Osteoblast (primary cell): ENCODE measurements at regions not wholly inside any gene's neighbourhood (a gene's known extent, or its start where the extent isn't known, plus 50 kb on each side); places are given as distances from the start of the nearest gene placed in this dataset.

ENCODE experiments used
- DNase-seq: peaks from one replicate; pipeline ENCODE4 v3.0.0; 2011; ENCODE audit warnings: low spot score, mixed read lengths; ENCODE audit not compliant: insufficient read length; ENCODE audit errors: missing footprints
- H2AFZ ChIP-seq: 2 replicates; pipeline ENCODE4 v1.6.0; 2011; ENCODE audit warnings: mild to moderate bottlenecking, low read length
- H3K27ac ChIP-seq: 2 replicates; pipeline ENCODE4 v1.5.1; 2011; ENCODE audit warnings: mild to moderate bottlenecking, low read depth, low read length, moderate library complexity
- H3K27me3 ChIP-seq: 2 replicates; pipeline ENCODE4 v1.6.0; 2012; ENCODE audit warnings: mild to moderate bottlenecking, control low read depth, inconsistent platforms, low read length, moderate library complexity; ENCODE audit not compliant: insufficient read depth
- H3K36me3 ChIP-seq: 2 replicates; pipeline ENCODE4 v1.5.1; 2011; ENCODE audit warnings: mild to moderate bottlenecking, low read length, control low read depth, moderate library complexity; ENCODE audit not compliant: insufficient read depth
- H3K4me1 ChIP-seq: 2 replicates; pipeline ENCODE4 v1.5.1; 2011; ENCODE audit warnings: mild to moderate bottlenecking, low read length, control low read depth, moderate library complexity; ENCODE audit not compliant: insufficient read depth
- H3K4me2 ChIP-seq: 2 replicates; pipeline ENCODE4 v1.6.0; 2011; ENCODE audit warnings: mild to moderate bottlenecking, low read length; ENCODE audit not compliant: insufficient read depth
- H3K4me3 ChIP-seq: fragments of 200-600 bp; sonication (generic); 3 replicates; pipeline ENCODE4 v1.5.1; 2012; ENCODE audit warnings: mild to moderate bottlenecking, low read length, inconsistent platforms; ENCODE audit not compliant: insufficient read depth
- H3K79me2 ChIP-seq: 2 replicates; pipeline ENCODE4 v1.6.0; 2012; ENCODE audit warnings: mild to moderate bottlenecking, low read length, control low read depth, inconsistent platforms; ENCODE audit not compliant: insufficient read depth
- H3K9me3 ChIP-seq: 2 replicates; pipeline ENCODE4 v1.5.1; 2011; ENCODE audit warnings: low read depth, low read length, control low read depth
- H4K20me1 ChIP-seq: 2 replicates; pipeline ENCODE4 v1.6.0; 2012; ENCODE audit warnings: mild to moderate bottlenecking, low read length, control low read depth; ENCODE audit not compliant: insufficient read depth
- TF ChIP-seq, protein P1 (sequence below): IDR thresholded peaks from 2 replicates; pipeline ENCODE4 v1.5.1; 2011; ENCODE audit warnings: mild to moderate bottlenecking, low read depth, low read length, moderate library complexity; ENCODE audit errors: extremely low read depth

DNA sequence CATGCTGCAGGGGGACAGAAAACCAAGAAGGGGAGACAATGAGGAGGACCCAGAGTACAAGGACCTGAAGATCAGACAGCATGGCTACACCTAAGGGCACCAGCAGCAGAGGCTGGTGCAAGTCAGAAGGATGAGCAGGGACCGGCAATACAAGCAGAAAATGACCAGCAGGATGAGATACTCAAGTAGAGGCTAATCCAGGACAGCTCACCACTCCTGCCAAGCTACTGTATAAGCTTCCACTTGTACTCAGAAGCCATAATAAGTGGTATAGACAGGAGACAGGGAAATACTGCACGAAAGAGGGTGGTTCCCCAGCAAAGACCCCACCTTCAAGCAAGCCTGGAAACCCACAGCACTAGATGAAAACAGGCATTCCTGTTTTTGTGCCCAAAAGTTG lies 138.7 kb upstream of the ZC3H12C start:
- Histone ChIP-seq H3K4me2 (no peak overlapping the region), H3K4me1 (no peaks in the 10 kb centered on the region), H2AFZ (no peak overlapping the region), H3K27ac (no peak overlapping the region), H4K20me1 (no peaks in the 10 kb centered on the region), H3K36me3 (no peaks in the 10 kb centered on the region), H3K27me3 (no peaks in the 10 kb centered on the region), H3K4me3 (no peak overlapping the region), H3K79me2 (no peaks in the 10 kb centered on the region), H3K9me3 (no peaks in the 10 kb centered on the region)
- TF ChIP-seq, protein P1, sequence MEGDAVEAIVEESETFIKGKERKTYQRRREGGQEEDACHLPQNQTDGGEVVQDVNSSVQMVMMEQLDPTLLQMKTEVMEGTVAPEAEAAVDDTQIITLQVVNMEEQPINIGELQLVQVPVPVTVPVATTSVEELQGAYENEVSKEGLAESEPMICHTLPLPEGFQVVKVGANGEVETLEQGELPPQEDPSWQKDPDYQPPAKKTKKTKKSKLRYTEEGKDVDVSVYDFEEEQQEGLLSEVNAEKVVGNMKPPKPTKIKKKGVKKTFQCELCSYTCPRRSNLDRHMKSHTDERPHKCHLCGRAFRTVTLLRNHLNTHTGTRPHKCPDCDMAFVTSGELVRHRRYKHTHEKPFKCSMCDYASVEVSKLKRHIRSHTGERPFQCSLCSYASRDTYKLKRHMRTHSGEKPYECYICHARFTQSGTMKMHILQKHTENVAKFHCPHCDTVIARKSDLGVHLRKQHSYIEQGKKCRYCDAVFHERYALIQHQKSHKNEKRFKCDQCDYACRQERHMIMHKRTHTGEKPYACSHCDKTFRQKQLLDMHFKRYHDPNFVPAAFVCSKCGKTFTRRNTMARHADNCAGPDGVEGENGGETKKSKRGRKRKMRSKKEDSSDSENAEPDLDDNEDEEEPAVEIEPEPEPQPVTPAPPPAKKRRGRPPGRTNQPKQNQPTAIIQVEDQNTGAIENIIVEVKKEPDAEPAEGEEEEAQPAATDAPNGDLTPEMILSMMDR, result no peak
- no peak for DNase-seq

DNA sequence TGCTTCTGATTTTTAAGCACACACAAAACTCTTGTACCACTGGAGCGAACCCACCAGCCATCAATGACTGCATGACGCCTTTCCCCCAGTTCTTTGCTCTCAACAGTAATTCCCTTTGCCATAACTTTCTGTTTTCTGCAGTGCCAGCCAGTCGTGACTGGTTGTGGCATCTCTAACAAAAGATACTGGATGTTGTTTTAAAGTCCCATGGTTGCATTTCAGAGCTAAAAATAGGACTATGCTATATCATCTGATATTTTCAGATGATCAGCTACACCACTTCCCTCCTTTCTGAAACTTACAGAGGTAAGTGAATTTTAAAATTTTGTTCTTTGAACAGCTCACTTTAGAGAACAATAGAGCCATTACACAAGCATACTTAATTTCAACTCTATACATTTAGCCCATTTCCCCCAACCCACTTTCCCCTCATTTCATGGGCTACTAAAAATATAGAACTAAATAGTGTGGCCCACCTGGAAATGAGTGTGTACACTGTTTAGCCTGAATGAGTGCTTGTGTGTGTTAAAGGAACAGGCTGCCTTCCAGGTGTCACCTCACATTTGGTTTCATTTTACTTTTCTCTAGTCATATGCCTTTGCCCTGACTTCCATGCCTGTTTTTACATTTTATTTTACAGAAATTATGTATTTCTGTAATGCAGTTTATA lies 136.9 kb upstream of the ZC3H12C start:
- Histone ChIP-seq H3K4me2 (peak overlapping the region; percentile 38), H3K9me3 (no peaks in the 10 kb centered on the region), H3K4me1 (no peaks in the 10 kb centered on the region), H3K36me3 (no peaks in the 10 kb centered on the region), H3K27me3 (no peaks in the 10 kb centered on the region), H3K27ac (no peak overlapping the region), H3K4me3 (no peak overlapping the region), H4K20me1 (no peaks in the 10 kb centered on the region), H2AFZ (peak overlapping the region; percentile 37), H3K79me2 (no peaks in the 10 kb centered on the region)
- TF ChIP-seq, protein P1, result no peak
- DNase-seq, result no peak

DNA sequence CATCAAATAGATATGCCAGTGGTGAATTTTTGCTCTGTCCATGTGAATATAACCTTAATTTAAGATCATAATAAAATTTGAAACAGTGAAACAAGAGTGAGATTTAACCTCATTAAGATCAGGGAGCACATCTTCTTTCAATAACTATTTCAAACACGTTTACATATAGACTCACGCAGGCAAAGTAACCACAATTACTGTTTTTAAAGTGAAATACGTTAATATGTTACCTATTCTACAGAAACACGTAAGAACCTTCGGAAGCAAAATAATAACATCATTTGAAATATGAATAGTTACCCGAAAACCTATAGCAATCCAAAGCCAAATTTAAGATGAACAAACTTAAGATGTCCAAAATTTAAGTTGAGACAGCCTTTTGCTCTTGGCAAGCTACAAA lies 136.2 kb upstream of the ZC3H12C start:
- H3K79me2 ChIP-seq, result no peaks in the 10 kb centered on the region
- TF ChIP-seq, protein P1, result no peak
- H3K4me1 ChIP-seq, result no peaks in the 10 kb centered on the region
- H3K27ac ChIP-seq, result no peak overlapping the region
- no peaks in the 10 kb centered on the region for H4K20me1 ChIP-seq
- H3K27me3 ChIP-seq, result no peaks in the 10 kb centered on the region
- H3K4me2 ChIP-seq, result no peak overlapping the region
- DNase-seq, result no peak
- H3K4me3 ChIP-seq, result no peak overlapping the region
- H3K9me3 ChIP-seq, result no peaks in the 10 kb centered on the region
- no peaks in the 10 kb centered on the region for H3K36me3 ChIP-seq
- no peak overlapping the region for H2AFZ ChIP-seq

DNA sequence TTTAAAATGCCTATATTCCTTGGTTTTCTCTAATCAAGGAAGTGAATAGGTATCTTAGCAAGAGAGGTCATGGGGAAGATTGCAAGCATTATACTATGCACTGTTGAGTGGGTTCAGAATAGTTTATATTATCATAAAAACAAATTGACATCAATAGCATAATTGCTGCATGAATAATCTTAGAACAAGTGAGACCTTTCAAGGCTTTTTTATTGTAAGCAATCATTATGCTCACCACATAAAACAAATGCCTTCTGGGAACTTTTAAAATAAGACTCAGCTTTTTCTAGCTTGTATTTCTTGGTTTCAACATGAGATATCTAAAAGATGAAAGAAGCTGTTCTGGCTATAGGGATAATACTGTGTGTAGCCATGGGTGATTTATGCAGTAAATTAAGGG lies 135.6 kb upstream of the ZC3H12C start:
- Histone ChIP-seq H3K9me3 (no peaks in the 10 kb centered on the region), H3K4me3 (no peak overlapping the region), H2AFZ (no peak overlapping the region), H3K4me2 (no peak overlapping the region), H3K27me3 (no peaks in the 10 kb centered on the region), H3K79me2 (no peaks in the 10 kb centered on the region), H4K20me1 (no peaks in the 10 kb centered on the region), H3K4me1 (no peaks in the 10 kb centered on the region), H3K36me3 (no peaks in the 10 kb centered on the region), H3K27ac (no peak overlapping the region)
- no peak for DNase-seq
- TF ChIP-seq, protein P1, result no peak
